Colonic mucosa (tissue), 4 donors: ENCODE measurements at regions not wholly inside any gene's neighbourhood (a gene's known extent, or its start where the extent isn't known, plus 50 kb on each side); places are given as distances from the start of the nearest gene placed in this dataset.

Experiments used
- DNase-seq: peaks from one replicate; pipeline ENCODE4 v3.0.0-alpha.2; 2020
- H3K27ac ChIP-seq: fragments of 200-600 bp; one replicate; pipeline ENCODE4 v1.8.0; 2021
- H3K27me3 ChIP-seq: fragments of 200-600 bp; one replicate; pipeline ENCODE4 v1.8.0; 2021
- H3K36me3 ChIP-seq: fragments of 200-600 bp; one replicate; pipeline ENCODE4 v1.8.0; 2021
- H3K4me1 ChIP-seq: fragments of 200-600 bp; one replicate; pipeline ENCODE4 v1.8.0; 2021; ENCODE audit warnings: mild to moderate bottlenecking
- H3K4me3 ChIP-seq: fragments of 200-600 bp; one replicate; pipeline ENCODE4 v1.8.0; 2021
- H3K9ac ChIP-seq, 2 donors: one replicate each; pipeline ENCODE4 v1.7.0; 2013; ENCODE audit warnings: control low read depth in 2 of 2, low read depth in 2 of 2, low read length in 2 of 2
- H3K9me3 ChIP-seq: fragments of 200-600 bp; one replicate; pipeline ENCODE4 v1.8.0; 2021
- intact Hi-C: fragments of 100-400 bp; cut with DNase I; formaldehyde crosslinking; loops from one replicate; pipeline ENCODE4 v1.14.1; 2022
- TF ChIP-seq, protein P1 (sequence below): fragments of 200-600 bp; IDR thresholded peaks from one replicate; pipeline ENCODE4 v1.8.0; 2022; ENCODE audit warnings: antibody characterized with exemption, mild to moderate bottlenecking
- donor health status: healthy.
- donor health status: DM: no; HTN: no; CAD: no.
- donor health status: DM: no; HTN: no; CAD: no.

DNA sequence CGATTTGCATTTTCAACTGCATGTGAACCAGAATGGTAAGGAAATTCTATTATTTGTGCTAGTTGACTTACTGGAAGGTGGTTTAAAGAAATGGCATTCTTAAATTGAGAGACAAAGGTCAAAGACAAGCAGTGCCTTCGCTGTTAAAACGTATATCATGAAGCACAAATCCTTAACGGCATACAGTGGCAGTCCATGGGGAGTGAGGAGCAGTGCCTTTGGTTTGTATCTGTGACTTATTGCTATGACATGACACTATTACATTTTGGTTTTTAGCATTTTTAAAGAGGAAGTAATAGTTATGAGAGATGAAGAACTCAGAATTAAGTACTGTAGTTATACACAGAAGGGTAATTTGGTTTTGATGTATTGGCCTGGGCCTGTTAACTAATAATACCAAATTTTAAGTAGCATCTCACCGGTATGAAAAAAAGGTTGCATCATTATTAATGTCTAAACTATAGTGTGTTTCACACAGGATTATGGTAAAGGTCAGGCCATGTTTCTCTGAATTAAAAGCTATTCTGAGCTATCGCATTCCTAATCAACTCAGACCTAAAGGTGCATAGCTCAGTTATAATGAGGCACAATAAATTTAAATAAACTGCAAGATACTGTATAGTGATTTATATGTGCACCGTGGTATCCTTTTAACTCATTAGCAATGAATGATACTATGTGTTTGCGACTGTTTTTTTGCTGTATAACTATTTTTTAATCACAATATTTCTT is 339.8 kb upstream of the ARRDC3 start:
- no peak for DNase-seq
- TF ChIP-seq, protein P1, sequence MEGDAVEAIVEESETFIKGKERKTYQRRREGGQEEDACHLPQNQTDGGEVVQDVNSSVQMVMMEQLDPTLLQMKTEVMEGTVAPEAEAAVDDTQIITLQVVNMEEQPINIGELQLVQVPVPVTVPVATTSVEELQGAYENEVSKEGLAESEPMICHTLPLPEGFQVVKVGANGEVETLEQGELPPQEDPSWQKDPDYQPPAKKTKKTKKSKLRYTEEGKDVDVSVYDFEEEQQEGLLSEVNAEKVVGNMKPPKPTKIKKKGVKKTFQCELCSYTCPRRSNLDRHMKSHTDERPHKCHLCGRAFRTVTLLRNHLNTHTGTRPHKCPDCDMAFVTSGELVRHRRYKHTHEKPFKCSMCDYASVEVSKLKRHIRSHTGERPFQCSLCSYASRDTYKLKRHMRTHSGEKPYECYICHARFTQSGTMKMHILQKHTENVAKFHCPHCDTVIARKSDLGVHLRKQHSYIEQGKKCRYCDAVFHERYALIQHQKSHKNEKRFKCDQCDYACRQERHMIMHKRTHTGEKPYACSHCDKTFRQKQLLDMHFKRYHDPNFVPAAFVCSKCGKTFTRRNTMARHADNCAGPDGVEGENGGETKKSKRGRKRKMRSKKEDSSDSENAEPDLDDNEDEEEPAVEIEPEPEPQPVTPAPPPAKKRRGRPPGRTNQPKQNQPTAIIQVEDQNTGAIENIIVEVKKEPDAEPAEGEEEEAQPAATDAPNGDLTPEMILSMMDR, result no peak
- Histone ChIP-seq H3K9me3 (no peaks in the 10 kb centered on the region), H3K36me3 (no peaks in the 10 kb centered on the region), H3K4me3 (no peak overlapping the region), H3K27me3 (no peaks in the 10 kb centered on the region), H3K4me1 (no peaks in the 10 kb centered on the region), H3K9ac (no peak overlapping the region), H3K27ac (no peak overlapping the region)
- intact Hi-C loops, result no loop called here

DNA sequence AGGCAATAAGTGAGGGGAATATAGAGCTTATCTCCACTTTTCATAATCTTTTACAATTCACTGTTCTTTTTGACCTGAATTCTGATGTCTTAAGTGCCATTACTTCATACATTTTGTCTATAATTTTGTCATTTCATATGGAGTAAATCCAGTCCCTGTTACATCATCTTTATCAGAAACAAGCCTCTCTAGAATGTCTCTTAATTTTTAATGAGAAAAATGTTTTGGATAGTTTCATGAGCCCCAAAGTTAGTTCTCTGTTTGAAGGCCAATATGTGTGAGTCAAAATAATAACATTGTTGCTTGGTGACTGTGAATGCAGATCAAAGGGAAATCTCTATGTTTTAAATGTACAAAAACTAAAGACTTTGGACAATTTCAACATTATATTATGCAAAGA is 329.6 kb upstream of the ARRDC3 start:
- Histone ChIP-seq H3K36me3 (no peaks in the 10 kb centered on the region), H3K27ac (no peak overlapping the region), H3K4me3 (no peak overlapping the region), H3K27me3 (no peaks in the 10 kb centered on the region), H3K4me1 (no peaks in the 10 kb centered on the region), H3K9ac (no peak overlapping the region), H3K9me3 (no peaks in the 10 kb centered on the region)
- TF ChIP-seq, protein P1, result no peak
- DNase-seq, result no peak
- intact Hi-C loops, result no loop called here

DNA sequence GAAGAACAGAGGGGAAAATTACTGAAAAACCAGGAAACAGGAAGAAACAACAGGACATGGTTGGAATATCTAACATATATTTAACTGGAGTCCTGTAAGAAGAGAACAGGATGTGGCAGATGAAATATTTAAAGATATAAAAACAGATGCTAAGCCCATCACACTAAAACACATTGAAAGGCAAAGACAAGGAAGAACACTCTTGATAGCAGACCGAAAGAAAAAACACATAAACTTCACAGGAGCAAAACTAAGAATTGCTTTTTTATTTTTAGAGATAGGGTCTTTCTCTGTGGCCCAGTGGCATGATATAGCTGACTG is 324.4 kb upstream of the ARRDC3 start:
- Histone ChIP-seq H3K9ac (no peak overlapping the region), H3K4me1 (no peaks in the 10 kb centered on the region), H3K27ac (no peak overlapping the region), H3K36me3 (no peaks in the 10 kb centered on the region), H3K4me3 (no peak overlapping the region), H3K9me3 (no peaks in the 10 kb centered on the region), H3K27me3 (no peaks in the 10 kb centered on the region)
- intact Hi-C loops, result no loop called here
- no peak for DNase-seq
- TF ChIP-seq, protein P1, result no peak

DNA sequence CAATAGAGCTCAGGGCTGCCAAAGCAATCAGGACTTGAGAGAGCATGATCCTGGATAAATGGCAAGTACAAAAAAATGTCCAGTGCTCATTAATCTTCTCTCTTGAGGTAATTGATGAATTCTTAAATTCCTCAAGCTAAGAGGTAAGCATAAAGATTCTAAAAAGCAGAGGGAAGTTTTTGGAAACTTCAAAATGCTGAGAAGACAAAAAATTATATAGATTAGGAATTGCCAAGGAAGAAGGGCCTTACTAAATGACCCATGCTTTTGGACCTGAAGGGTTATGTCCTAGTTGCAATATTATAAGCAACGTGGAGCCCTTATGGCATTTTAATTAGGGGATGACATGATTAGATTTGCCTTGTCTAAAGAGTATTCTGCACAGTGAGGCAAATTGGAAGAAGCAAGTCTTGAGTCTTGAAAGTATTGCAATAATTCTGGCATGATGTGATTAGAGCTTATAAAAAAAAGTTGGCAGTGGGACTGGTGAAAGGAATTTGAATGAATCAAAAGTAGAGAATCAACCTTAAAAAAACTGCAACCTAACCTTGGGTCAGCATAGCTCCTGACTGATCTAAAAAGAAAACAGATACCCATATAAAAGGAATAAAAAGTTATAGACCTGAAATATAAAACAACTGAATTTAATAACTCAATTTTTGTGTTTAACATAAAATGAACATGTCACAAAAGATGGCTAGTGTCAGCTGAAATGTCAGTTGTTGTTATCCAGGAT is 323.8 kb upstream of the ARRDC3 start:
- Histone ChIP-seq H3K27me3 (no peaks in the 10 kb centered on the region), H3K36me3 (no peaks in the 10 kb centered on the region), H3K9ac (no peak overlapping the region), H3K4me1 (no peaks in the 10 kb centered on the region), H3K9me3 (no peaks in the 10 kb centered on the region), H3K4me3 (no peak overlapping the region), H3K27ac (no peak overlapping the region)
- DNase-seq, result no peak
- TF ChIP-seq, protein P1, result no peak
- intact Hi-C loops, result no loop called here

DNA sequence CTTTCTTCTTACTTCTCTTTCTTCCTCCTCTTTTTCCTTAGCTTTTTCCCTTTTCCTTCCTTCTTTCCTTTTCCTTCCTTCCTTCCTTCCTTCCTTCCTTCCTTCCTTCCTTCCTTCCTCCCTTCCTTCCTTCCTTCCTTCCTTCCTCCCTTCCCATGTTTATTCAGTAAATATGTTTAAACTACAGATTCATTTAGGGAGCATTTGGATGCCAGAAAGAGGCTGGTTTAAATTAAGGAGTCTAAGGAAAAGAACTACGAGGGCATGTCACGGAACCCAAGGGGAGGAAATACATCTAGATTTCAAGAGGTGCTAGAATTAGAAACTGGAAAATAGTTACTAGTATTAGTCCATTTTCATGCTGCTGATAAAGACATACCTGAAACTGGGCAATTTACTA is 320.0 kb upstream of the ARRDC3 start:
- TF ChIP-seq, protein P1, result no peak
- Histone ChIP-seq H3K4me1 (no peaks in the 10 kb centered on the region), H3K27ac (no peak overlapping the region), H3K27me3 (no peaks in the 10 kb centered on the region), H3K4me3 (no peak overlapping the region), H3K9ac (no peak overlapping the region), H3K9me3 (no peaks in the 10 kb centered on the region), H3K36me3 (no peaks in the 10 kb centered on the region)
- DNase-seq, result no peak
- intact Hi-C loops, result no loop called here
